ENCODE measurements at regions not wholly inside any gene's neighbourhood (a gene's known extent, or its start where the extent isn't known, plus 50 kb on each side); places are given as distances from the start of the nearest gene placed in this dataset.

- no peak for DNase-seq
Measured at GRCh38 chr10:117638664-117639200, 96.2 kb downstream of the EMX2 start.

- no peak for DNase-seq
Measured at GRCh38 chr10:117640406-117640805, 97.9 kb downstream of the EMX2 start.

GRCh38 chr10:117646718-117647117, 104.2 kb downstream of the EMX2 start:
- no peak for DNase-seq

GRCh38 chr10:117647306-117647705, 104.8 kb downstream of the EMX2 start:
- no peak for DNase-seq

- no peak for DNase-seq
Measured at GRCh38 chr10:117651121-117651520, 108.6 kb downstream of the EMX2 start.

DNA sequence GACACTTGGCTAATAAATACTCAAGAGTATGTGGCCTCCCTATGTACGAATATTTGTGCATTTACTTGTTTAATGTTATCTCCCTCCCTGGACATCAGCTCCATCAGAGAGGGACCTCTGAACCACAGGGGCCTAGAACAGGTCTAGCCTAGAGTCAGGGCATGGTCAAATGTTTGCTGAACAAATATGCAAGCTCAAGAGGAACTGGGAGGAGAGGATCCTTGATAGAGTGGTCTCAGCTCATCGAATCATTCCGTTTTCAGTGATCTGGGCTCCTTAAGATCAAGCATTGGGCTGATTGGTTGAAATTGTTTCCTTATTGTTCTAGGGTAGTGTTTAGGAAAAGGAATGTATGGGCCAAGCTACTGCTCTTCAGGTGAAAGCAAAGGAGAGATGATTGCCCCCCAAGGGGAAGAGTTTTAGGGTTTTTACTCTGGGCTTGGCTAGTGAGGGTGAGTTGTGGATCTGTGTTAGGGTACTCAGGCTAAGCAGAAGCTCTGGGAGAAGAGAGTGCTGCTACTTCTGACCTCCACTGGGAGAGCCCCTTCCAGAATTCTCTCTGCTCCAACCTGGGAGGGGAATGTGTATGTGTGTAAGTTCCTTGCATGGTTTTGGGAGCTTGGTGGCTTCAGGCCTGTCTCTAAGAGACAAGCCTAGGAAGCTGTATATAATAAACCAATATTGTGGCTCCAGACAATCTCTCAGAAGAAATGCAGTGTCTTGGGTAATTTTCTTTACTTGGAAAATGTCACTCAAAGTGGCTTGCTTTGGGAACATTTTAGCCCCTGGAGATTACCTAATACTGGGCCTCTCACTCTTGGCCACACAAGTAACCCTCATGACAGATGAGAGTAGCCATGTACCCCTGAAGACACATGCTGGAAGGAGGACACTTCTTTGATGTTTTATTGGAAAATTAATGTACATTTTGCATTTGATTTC, 110.0 kb downstream of the EMX2 start:
- DNase-seq = no peak

- no peak for DNase-seq
Measured at GRCh38 chr10:117653170-117653515, 110.6 kb downstream of the EMX2 start.

DNA sequence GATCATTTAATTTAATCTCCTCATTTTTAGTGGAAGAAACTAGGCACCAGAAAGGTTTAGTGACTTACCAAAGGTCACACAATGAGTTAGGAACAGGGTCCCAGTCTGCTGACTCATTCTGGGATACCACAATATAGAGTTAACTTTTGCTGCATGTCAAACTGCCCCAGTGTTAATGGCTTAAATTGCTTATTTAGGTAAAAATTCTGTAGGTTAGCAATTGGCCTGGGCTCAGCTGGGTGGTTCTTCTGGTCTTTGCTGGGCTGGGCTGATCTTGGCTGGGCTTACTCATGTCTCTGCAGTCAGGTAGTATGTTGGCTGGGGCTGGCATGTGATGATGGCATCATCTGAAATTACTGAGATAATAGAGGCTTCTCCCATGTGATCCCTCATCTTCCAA, 111.6 kb downstream of the EMX2 start:
- no peak for DNase-seq

GRCh38 chr10:117656385-117657367, 114.1 kb downstream of the EMX2 start:
- no peak for DNase-seq

- DNase-seq = no peak
Measured at GRCh38 chr10:117661316-117661715, 118.8 kb downstream of the EMX2 start.

DNA sequence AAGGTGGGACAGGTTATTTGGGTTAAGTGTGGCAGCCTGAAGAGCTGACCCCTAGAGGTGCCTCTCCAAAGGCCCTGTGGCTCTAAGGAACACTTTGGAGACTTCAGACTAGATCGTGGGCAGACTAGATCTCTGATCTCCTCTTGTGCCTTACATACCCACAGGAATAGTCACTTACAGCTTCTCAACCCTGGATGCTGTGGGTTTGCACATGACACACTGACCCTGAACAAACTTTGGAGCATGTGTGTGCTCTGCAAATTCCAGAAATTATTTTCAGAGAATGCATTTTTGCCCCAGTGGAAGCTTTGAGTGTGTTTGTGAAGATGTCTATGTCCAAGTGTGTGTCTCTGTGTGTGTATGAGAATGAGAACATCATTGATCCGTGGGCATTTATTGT, 119.6 kb downstream of the EMX2 start:
- no peak for DNase-seq

- no peak for DNase-seq
Measured at GRCh38 chr10:117662751-117663540, 120.4 kb downstream of the EMX2 start.

GRCh38 chr10:117663750-117664149, 121.2 kb downstream of the EMX2 start:
- DNase-seq = no peak

DNA sequence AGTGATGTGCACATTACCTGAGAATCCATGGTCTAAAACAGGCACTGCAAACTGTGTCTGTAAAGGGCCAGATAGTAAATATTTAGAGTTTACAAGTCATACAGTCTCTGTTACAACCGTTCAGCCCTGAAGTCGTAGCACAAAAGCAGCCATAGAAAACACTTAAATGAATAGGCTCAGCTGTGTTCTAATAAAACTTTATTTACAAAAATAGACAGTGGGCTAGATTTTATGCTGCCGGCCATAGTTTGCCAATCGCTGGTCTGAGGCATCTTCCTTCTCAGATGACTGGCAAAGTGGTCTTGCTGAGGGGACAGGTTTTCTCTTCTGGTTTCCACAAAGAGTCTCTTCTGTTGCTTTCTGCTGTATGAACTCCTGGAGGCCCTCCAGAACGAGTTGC, 121.7 kb downstream of the EMX2 start:
- DNase-seq = no peak

- DNase-seq = peak; percentile 43
Measured at GRCh38 chr10:117666166-117666565, 123.6 kb downstream of the EMX2 start.

DNA sequence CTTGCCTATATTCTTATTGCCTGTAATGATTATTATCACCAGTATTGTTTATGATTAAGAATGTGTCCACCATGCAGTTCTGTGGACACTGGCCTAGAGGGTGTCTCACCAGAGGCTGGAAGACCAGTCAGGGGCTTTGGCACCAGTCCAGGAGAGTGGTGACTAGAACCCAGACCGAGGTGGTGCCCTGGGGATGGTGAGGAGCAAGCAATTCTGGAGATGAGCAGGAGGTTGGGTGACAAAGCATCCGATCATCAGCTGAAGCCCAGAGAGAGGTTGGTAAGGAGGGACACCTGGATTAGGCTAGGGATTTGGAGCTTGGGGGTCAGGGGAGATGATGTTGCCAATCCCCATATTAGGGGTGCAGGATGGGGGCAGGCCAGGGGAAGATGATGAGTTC, 124.4 kb downstream of the EMX2 start:
- no peak for DNase-seq

- no peak for DNase-seq
Measured at GRCh38 chr10:117667831-117668230, 125.3 kb downstream of the EMX2 start.

GRCh38 chr10:117668327-117669008, 125.9 kb downstream of the EMX2 start:
- no peak for DNase-seq

- no peak for DNase-seq
Measured at GRCh38 chr10:117669122-117669521, 126.6 kb downstream of the EMX2 start.

- DNase-seq = no peak
Measured at GRCh38 chr10:117670116-117670904, 127.8 kb downstream of the EMX2 start.

Data from NCI-H524 treated with DMSO at 0.1 percent for 48 hours (cell line).